ENCODE measurements at regions not wholly inside any gene's neighbourhood (a gene's known extent, or its start where the extent isn't known, plus 50 kb on each side); places are given as distances from the start of the nearest gene placed in this dataset.

- no peak for TF ChIP-seq EZH2phosphoT487 (IDR thresholded peaks at IDR 0.05)
- TF ChIP-seq, protein P1, sequence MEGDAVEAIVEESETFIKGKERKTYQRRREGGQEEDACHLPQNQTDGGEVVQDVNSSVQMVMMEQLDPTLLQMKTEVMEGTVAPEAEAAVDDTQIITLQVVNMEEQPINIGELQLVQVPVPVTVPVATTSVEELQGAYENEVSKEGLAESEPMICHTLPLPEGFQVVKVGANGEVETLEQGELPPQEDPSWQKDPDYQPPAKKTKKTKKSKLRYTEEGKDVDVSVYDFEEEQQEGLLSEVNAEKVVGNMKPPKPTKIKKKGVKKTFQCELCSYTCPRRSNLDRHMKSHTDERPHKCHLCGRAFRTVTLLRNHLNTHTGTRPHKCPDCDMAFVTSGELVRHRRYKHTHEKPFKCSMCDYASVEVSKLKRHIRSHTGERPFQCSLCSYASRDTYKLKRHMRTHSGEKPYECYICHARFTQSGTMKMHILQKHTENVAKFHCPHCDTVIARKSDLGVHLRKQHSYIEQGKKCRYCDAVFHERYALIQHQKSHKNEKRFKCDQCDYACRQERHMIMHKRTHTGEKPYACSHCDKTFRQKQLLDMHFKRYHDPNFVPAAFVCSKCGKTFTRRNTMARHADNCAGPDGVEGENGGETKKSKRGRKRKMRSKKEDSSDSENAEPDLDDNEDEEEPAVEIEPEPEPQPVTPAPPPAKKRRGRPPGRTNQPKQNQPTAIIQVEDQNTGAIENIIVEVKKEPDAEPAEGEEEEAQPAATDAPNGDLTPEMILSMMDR (IDR thresholded peaks at IDR 0.05) = no peak
- no peaks in the 10 kb centered on the region for H4K20me1 ChIP-seq (ENCODE audit: low read depth)
- no peaks in the 10 kb centered on the region for H3K27me3 Mint-ChIP-seq (ENCODE audit: insufficient read depth, low read depth)
Measured at GRCh38 chrX:124720532-124720931, 374.2 kb downstream of the SH2D1A start.

DNA sequence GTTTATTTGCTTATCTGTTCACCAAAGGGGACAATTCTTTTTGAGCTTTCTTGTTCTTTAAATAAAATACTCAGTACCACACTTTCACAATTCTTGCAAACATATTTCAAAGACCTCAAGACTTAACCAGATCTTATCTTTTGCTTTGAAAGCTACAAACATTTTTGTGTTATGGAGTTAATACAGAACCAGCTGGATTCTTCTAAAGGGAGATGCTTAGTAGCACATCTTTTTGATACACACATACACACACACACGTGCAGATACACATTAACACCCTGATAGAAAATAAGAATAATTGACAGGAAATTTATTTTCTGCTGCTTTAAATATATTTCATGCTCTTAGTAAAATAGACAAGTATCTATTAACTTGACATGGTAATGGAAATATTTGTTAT is 379.1 kb downstream of the SH2D1A start:
- peaks cover 2% of the 10 kb centered on the region for H3K4me1 Mint-ChIP-seq

More at GRCh38 chrX:124720532-124720931, 374.2 kb downstream of the SH2D1A start:
- Histone ChIP-seq H3K27ac (no peak overlapping the region), H3K4me1 (no peaks in the 10 kb centered on the region), H2AFZ (replicated peaks) (no peak overlapping the region), H3K36me3 (no peaks in the 10 kb centered on the region), H3K9me3 (ENCODE audit: low read depth) (no peaks in the 10 kb centered on the region), H3K4me3 (no peak overlapping the region), H3K79me2 (ENCODE audit: low read depth) (no peaks in the 10 kb centered on the region), H3K27me3 (no peaks in the 10 kb centered on the region), H3K4me2 (no peak overlapping the region), H3F3A (ENCODE audit: low read depth) (no peaks in the 10 kb centered on the region), H3K9ac (no peak overlapping the region)
- no peak overlapping the region for H3K27ac Mint-ChIP-seq
- no peaks in the 10 kb centered on the region for H3K36me3 Mint-ChIP-seq
- H3K4me3 Mint-ChIP-seq = no peak overlapping the region
- no peaks in the 10 kb centered on the region for H3K9me3 Mint-ChIP-seq
- DNase-seq (ENCODE audit: low spot score) = no peak
- no peaks in the 10 kb centered on the region for H3K4me1 Mint-ChIP-seq

GRCh38 chrX:124726292-124726691 is 379.9 kb downstream of the SH2D1A start:
- Mint-ChIP-seq H3K4me3 (no peak overlapping the region), H3K36me3 (no peaks in the 10 kb centered on the region), H3K27ac (no peak overlapping the region), H3K9me3 (no peaks in the 10 kb centered on the region), H3K4me1 (peaks cover 2% of the 10 kb centered on the region), H3K27me3 (ENCODE audit: insufficient read depth, low read depth) (no peaks in the 10 kb centered on the region)
- Histone ChIP-seq H3K27ac (no peak overlapping the region), H2AFZ (replicated peaks) (no peak overlapping the region), H4K20me1 (ENCODE audit: low read depth) (no peaks in the 10 kb centered on the region), H3K4me2 (no peak overlapping the region), H3K4me1 (no peaks in the 10 kb centered on the region), H3F3A (ENCODE audit: low read depth) (no peaks in the 10 kb centered on the region), H3K9me3 (ENCODE audit: low read depth) (no peaks in the 10 kb centered on the region), H3K4me3 (no peak overlapping the region), H3K9ac (no peak overlapping the region), H3K36me3 (no peaks in the 10 kb centered on the region), H3K79me2 (ENCODE audit: low read depth) (no peaks in the 10 kb centered on the region), H3K27me3 (no peaks in the 10 kb centered on the region)
- no peak for DNase-seq (ENCODE audit: low spot score)
- TF ChIP-seq, protein P1 (IDR thresholded peaks at IDR 0.05) = no peak
- TF ChIP-seq EZH2phosphoT487 (IDR thresholded peaks at IDR 0.05) (no peak), EZH2 (IDR thresholded peaks at IDR 0.05) (no peak)

More for the DNA sequence above, 379.1 kb downstream of the SH2D1A start:
- no peak overlapping the region for H2AFZ ChIP-seq (replicated peaks)
- no peak overlapping the region for H3K4me3 ChIP-seq
- H4K20me1 ChIP-seq (ENCODE audit: low read depth) = no peaks in the 10 kb centered on the region
- Mint-ChIP-seq H3K9me3 (no peaks in the 10 kb centered on the region), H3K27ac (no peak overlapping the region), H3K4me3 (no peak overlapping the region), H3K36me3 (no peaks in the 10 kb centered on the region), H3K27me3 (ENCODE audit: insufficient read depth, low read depth) (no peaks in the 10 kb centered on the region)
- no peaks in the 10 kb centered on the region for H3K36me3 ChIP-seq
- no peaks in the 10 kb centered on the region for H3F3A ChIP-seq (ENCODE audit: low read depth)
- H3K9me3 ChIP-seq (ENCODE audit: low read depth) = no peaks in the 10 kb centered on the region
- no peaks in the 10 kb centered on the region for H3K79me2 ChIP-seq (ENCODE audit: low read depth)
- no peaks in the 10 kb centered on the region for H3K4me1 ChIP-seq
- H3K27ac ChIP-seq = no peak overlapping the region
- DNase-seq (ENCODE audit: low spot score) = no peak
- H3K4me2 ChIP-seq = no peak overlapping the region
- TF ChIP-seq EZH2phosphoT487 (IDR thresholded peaks at IDR 0.05) (no peak), EZH2 (IDR thresholded peaks at IDR 0.05) (no peak)
- TF ChIP-seq, protein P1 (IDR thresholded peaks at IDR 0.05) = no peak
- no peaks in the 10 kb centered on the region for H3K27me3 ChIP-seq
- H3K9ac ChIP-seq = no peak overlapping the region
